GM12873 (cell line): ENCODE measurements at regions not wholly inside any gene's neighbourhood (a gene's known extent, or its start where the extent isn't known, plus 50 kb on each side); places are given as distances from the start of the nearest gene placed in this dataset.

Source experiments
- TF ChIP-seq, protein P1 (sequence below): IDR thresholded peaks from 2 replicates; pipeline ENCODE4 v1.5.1; 2012; ENCODE audit warnings: low read depth, mild to moderate bottlenecking, moderate library complexity, low read length, control low read depth; ENCODE audit not compliant: insufficient read depth; ENCODE audit errors: missing control alignments

DNA sequence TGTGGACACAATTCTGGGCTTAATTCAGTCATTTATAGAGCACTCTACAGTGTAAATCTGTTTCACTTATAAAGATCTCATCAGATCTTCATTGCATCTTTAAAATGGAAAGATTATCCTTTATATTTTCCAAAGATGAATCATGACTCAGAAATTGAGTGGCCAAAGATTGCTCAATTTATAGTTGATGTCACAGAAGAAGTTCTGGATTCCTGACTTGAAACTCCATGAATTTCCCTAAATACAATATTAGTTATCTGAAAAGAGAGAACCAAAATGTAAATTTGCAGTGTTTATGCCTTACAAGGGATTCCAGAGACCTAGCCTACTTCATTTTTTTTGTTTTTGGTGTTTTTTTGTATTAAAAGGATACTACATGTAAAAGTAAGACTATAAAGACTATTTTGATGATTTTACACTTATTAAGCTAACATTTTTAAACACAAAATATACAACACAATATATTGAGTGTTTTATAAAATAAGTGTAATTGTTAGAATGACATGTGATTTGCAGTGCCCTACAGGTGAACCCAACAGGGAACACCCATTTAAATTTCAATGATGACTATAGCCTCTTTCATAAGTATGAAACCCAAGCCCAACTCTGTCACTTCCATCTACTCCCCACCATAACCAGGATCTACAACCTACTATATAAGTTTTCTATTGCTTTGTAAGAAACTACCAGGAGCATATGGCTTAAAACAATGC, 183.5 kb downstream of the PCDH7 start:
- TF ChIP-seq, protein P1, sequence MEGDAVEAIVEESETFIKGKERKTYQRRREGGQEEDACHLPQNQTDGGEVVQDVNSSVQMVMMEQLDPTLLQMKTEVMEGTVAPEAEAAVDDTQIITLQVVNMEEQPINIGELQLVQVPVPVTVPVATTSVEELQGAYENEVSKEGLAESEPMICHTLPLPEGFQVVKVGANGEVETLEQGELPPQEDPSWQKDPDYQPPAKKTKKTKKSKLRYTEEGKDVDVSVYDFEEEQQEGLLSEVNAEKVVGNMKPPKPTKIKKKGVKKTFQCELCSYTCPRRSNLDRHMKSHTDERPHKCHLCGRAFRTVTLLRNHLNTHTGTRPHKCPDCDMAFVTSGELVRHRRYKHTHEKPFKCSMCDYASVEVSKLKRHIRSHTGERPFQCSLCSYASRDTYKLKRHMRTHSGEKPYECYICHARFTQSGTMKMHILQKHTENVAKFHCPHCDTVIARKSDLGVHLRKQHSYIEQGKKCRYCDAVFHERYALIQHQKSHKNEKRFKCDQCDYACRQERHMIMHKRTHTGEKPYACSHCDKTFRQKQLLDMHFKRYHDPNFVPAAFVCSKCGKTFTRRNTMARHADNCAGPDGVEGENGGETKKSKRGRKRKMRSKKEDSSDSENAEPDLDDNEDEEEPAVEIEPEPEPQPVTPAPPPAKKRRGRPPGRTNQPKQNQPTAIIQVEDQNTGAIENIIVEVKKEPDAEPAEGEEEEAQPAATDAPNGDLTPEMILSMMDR, result no peak

DNA sequence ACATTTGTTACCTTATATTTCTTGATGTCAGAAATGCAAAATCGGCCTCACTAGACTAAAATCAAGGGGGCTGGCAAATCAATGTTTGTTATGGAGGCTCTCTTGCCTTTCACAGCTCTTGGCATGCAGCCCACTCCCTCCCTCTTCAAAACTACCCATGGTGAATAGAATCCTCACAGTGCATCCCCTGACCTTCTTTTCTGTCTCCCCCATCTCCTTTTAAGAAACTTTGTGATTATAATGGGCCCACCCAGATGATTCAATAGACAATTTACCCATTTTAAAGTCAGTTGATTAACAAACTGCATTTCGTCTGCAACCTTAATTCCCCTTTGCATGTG, 184.0 kb downstream of the PCDH7 start:
- TF ChIP-seq, protein P1, result no peak

DNA sequence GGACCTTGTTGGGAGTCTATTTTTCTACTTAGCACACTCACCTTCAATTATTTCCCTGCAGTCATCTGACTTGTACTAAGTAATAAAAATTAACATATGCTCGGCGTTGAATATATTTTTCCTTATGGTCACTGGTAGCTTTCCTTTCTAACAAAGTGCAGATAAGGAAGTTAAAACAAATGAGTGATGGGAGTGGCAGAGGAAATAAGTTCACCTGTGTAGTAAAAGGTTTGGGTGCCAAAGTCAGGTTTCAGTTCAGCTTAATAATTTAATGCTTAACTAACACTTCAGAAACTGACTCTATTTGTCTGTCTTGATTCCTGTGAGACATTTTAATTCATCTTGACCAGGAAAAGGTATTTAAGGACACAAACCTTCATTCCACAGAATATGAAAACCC, 184.4 kb downstream of the PCDH7 start:
- TF ChIP-seq, protein P1, result no peak

DNA sequence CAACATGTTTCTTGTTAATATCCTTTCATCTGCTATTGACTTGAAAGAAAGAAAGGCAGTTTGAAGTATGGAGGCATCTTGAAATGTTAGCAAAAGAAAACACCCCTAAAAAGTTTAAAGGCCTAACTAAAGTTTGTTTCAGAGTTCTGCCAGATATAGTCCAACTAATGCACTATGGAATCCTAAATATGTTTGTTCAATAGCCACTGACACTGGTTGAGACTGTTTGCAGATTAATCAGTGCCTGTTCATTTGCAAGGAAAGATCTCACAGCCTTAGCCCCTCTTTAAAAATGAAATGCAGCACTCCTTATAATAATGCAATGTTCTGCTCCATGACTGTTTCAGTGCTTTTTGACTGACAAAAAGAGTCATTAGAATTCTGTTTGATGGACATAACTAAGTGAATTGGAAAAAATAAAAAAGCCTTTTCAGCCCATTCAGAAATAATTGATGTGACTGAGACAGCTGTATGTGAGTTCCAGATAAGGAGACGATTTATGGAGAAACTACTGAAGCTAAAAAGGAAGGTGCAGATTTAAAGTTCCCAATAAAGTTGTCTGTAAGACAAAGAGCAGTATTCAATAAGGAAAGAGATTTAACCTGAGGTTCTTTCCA, 192.0 kb downstream of the PCDH7 start:
- TF ChIP-seq, protein P1, result no peak

DNA sequence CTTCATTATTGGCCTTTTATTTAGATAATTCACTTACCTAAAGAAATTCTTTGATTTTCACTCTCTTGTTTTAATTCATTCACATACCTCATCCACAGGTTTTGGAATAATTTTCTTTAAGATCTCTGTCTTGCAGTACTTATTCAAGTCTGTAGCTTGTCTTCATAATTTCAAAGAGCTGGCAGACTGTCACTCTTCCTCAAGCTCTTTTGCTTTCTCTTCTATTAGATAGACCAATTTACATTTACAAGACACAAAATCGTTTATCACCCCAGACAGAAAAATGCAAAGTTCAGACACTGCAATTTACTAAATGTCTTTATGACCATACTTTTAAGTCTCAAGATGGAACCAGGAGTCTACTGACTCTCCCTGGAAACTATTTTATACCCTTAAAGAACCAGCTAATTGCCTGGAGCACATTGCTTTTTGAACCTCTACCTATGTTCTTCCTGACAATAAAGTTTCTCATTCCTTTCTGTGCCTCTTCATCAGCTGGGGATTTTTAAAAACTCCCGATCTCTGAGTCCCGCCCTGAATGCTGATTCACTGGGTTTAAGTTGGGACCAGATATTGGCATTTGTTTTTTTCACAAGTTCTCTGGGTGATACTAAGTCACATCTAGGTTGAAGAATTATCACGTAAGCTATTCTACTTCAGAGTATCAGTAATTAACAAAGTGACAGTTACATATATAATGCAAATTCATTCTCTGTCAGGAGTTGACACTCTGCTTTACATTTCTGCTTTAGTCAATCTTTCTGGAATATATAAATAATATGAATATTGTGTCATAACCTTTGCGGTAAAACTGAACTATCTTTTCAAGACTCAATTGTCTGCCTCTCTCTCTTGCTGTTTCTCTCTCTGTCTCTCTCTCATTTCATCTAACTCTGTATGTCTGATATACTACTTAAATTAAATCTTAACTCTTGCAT, 196.4 kb downstream of the PCDH7 start:
- TF ChIP-seq, protein P1, result no peak

DNA sequence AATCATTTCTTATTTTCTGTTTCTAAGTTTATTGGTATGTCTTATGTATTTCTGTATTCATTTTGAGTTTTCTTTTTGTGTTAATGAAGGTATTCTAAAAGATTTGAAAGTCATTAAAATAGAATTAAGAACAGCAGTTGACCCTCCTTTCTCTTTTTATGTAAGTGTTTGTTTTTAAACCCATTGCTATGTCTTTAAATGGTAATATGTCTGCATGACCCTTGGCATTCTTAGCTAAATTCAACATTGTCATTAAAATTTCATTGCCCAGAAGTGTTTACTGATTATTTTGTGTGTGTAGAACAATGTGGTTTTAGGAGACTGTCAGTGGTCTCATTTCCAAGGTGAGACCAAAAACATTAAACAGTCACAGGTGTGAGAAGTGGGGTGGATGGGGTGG, 197.8 kb downstream of the PCDH7 start:
- TF ChIP-seq, protein P1, result no peak

DNA sequence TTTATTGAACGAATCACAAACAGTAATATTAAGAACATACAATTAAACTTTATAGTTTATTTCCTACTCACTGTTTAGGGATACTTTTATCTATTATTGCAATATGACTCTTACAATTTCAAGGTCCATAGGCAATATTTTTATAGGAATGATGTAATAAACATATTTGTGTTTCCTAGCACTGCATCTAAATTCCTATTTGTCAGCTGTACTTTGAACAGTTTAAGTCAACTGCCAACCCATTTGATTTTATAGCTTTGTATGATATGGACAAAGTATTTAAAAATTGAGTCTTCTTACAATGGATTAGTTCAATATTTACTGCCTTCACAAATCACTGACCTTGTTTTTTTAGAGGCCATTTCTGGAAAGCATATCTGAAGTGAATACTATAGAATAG, 199.3 kb downstream of the PCDH7 start:
- TF ChIP-seq, protein P1, result no peak
